ENCODE measurements at regions not wholly inside any gene's neighbourhood (a gene's known extent, or its start where the extent isn't known, plus 50 kb on each side); places are given as distances from the start of the nearest gene placed in this dataset.

GRCh38 chr5:60010328-60010727 is 116.8 kb upstream of the PDE4D start:
- Histone ChIP-seq H3K27ac (ENCODE audit: low read length) (no peak overlapping the region), H3K79me2 (ENCODE audit: low read length) (no peaks in the 10 kb centered on the region), H3K9me2 (replicated peaks; ENCODE audit: low read length) (no peaks in the 10 kb centered on the region), H3K9ac (ENCODE audit: low read length) (no peak overlapping the region), H3K4me1 (ENCODE audit: insufficient read depth, low read length) (no peaks in the 10 kb centered on the region), H3K27me3 (ENCODE audit: low read length) (no peaks in the 10 kb centered on the region), H3K9me3 (ENCODE audit: low read length) (no peaks in the 10 kb centered on the region), H2AFZ (ENCODE audit: low read length) (no peak overlapping the region), H4K20me1 (ENCODE audit: low read length) (no peaks in the 10 kb centered on the region), H3K4me2 (ENCODE audit: low read length) (no peak overlapping the region), H3K4me3 (ENCODE audit: low read length) (no peak overlapping the region), H3K36me3 (ENCODE audit: low read depth, low read length) (no peaks in the 10 kb centered on the region), H3F3A (ENCODE audit: low read length, unreplicated experiment) (no peaks in the 10 kb centered on the region)
- BruUV-seq (replicated peaks): no TSS peak
- CTCF ChIA-PET: no interaction called here
- no peak for ATAC-seq
- intact Hi-C loops (cut with micrococcal nuclease): no loop called here
- TF ChIP-seq EZH2 (IDR thresholded peaks at IDR 0.05; ENCODE audit: low read length, unreplicated experiment) (no peak), EZH2phosphoT487 (IDR thresholded peaks at IDR 0.05; ENCODE audit: borderline replicate concordance, low read length) (no peak)
- TF ChIP-seq, protein P1, sequence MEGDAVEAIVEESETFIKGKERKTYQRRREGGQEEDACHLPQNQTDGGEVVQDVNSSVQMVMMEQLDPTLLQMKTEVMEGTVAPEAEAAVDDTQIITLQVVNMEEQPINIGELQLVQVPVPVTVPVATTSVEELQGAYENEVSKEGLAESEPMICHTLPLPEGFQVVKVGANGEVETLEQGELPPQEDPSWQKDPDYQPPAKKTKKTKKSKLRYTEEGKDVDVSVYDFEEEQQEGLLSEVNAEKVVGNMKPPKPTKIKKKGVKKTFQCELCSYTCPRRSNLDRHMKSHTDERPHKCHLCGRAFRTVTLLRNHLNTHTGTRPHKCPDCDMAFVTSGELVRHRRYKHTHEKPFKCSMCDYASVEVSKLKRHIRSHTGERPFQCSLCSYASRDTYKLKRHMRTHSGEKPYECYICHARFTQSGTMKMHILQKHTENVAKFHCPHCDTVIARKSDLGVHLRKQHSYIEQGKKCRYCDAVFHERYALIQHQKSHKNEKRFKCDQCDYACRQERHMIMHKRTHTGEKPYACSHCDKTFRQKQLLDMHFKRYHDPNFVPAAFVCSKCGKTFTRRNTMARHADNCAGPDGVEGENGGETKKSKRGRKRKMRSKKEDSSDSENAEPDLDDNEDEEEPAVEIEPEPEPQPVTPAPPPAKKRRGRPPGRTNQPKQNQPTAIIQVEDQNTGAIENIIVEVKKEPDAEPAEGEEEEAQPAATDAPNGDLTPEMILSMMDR (conservative IDR thresholded peaks at IDR 0.05; ENCODE audit: low read depth, low read length): peak; percentile 23; the same call in 1 of the 2 replicates
- DNase-seq: no peak
- POLR2A ChIA-PET (ENCODE audit: unreplicated experiment): no interaction called here

- BruUV-seq (replicated peaks): no TSS peak
- H3K9ac ChIP-seq (ENCODE audit: low read length): no peak overlapping the region
- H3K4me3 ChIP-seq (ENCODE audit: low read length): no peak overlapping the region
- H3K27me3 ChIP-seq (ENCODE audit: low read length): no peaks in the 10 kb centered on the region
- no peaks in the 10 kb centered on the region for H3K9me3 ChIP-seq (ENCODE audit: low read length)
- no peak overlapping the region for H3K4me2 ChIP-seq (ENCODE audit: low read length)
- no peaks in the 10 kb centered on the region for H3F3A ChIP-seq (ENCODE audit: low read length, unreplicated experiment)
- ChIA-PET POLR2A (ENCODE audit: unreplicated experiment) (no interaction called here), CTCF (no interaction called here)
- H3K36me3 ChIP-seq (ENCODE audit: low read depth, low read length): no peaks in the 10 kb centered on the region
- H3K4me1 ChIP-seq (ENCODE audit: insufficient read depth, low read length): no peaks in the 10 kb centered on the region
- H4K20me1 ChIP-seq (ENCODE audit: low read length): no peaks in the 10 kb centered on the region
- TF ChIP-seq, protein P1 (conservative IDR thresholded peaks at IDR 0.05; ENCODE audit: low read depth, low read length): no peak
- no peak for TF ChIP-seq EZH2 (IDR thresholded peaks at IDR 0.05; ENCODE audit: low read length, unreplicated experiment)
- TF ChIP-seq EZH2phosphoT487 (IDR thresholded peaks at IDR 0.05; ENCODE audit: borderline replicate concordance, low read length): no peak
- DNase-seq (no peak), ATAC-seq (no peak)
- no peaks in the 10 kb centered on the region for H3K9me2 ChIP-seq (replicated peaks; ENCODE audit: low read length)
- no peak overlapping the region for H2AFZ ChIP-seq (ENCODE audit: low read length)
- H3K79me2 ChIP-seq (ENCODE audit: low read length): no peaks in the 10 kb centered on the region
- no peak overlapping the region for H3K27ac ChIP-seq (ENCODE audit: low read length)
- intact Hi-C loops (cut with micrococcal nuclease): no loop called here
These were observed 114.2 kb upstream of the PDE4D start for GRCh38 chr5:60007729-60008128.

DNA sequence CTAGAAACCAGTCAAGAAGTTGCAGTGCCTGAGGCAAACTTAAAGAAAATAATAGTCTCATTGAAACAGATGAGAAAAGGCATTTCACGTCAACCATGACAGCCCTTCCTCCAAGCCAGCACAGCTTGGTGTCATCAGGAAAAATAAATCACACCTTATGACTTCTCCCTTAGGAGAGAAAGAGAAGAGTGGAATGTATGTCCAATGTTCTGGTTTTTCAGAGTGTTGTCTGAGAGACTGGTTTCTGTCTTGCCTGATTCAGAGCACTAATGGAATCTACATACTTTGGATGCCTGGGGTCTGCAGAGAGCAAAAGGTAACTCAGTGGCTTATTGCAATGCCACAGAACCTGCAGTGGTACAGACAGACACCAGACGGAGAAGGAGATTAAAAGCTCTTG is 105.5 kb upstream of the PDE4D start:
- Histone ChIP-seq H3K4me1 (ENCODE audit: insufficient read depth, low read length) (no peaks in the 10 kb centered on the region), H3K4me2 (ENCODE audit: low read length) (no peak overlapping the region), H2AFZ (ENCODE audit: low read length) (no peak overlapping the region), H3K9ac (ENCODE audit: low read length) (no peak overlapping the region), H4K20me1 (ENCODE audit: low read length) (no peaks in the 10 kb centered on the region), H3K36me3 (ENCODE audit: low read depth, low read length) (no peaks in the 10 kb centered on the region), H3K9me3 (ENCODE audit: low read length) (no peaks in the 10 kb centered on the region), H3K27ac (ENCODE audit: low read length) (no peak overlapping the region), H3K4me3 (ENCODE audit: low read length) (no peak overlapping the region), H3K9me2 (replicated peaks; ENCODE audit: low read length) (no peaks in the 10 kb centered on the region), H3K79me2 (ENCODE audit: low read length) (no peaks in the 10 kb centered on the region), H3F3A (ENCODE audit: low read length, unreplicated experiment) (no peaks in the 10 kb centered on the region), H3K27me3 (ENCODE audit: low read length) (no peaks in the 10 kb centered on the region)
- DNase-seq (no peak), ATAC-seq (no peak)
- TF ChIP-seq EZH2phosphoT487 (IDR thresholded peaks at IDR 0.05; ENCODE audit: borderline replicate concordance, low read length) (no peak), EZH2 (IDR thresholded peaks at IDR 0.05; ENCODE audit: low read length, unreplicated experiment) (no peak)
- TF ChIP-seq, protein P1 (conservative IDR thresholded peaks at IDR 0.05; ENCODE audit: low read depth, low read length): no peak
- BruUV-seq (replicated peaks): no TSS peak
- CTCF ChIA-PET: no interaction called here
- intact Hi-C loops (cut with micrococcal nuclease): no loop called here
- POLR2A ChIA-PET (ENCODE audit: unreplicated experiment): no interaction called here
